ENCODE measurements at regions not wholly inside any gene's neighbourhood (a gene's known extent, or its start where the extent isn't known, plus 50 kb on each side); places are given as distances from the start of the nearest gene placed in this dataset.

- TF ChIP-seq, protein P1, sequence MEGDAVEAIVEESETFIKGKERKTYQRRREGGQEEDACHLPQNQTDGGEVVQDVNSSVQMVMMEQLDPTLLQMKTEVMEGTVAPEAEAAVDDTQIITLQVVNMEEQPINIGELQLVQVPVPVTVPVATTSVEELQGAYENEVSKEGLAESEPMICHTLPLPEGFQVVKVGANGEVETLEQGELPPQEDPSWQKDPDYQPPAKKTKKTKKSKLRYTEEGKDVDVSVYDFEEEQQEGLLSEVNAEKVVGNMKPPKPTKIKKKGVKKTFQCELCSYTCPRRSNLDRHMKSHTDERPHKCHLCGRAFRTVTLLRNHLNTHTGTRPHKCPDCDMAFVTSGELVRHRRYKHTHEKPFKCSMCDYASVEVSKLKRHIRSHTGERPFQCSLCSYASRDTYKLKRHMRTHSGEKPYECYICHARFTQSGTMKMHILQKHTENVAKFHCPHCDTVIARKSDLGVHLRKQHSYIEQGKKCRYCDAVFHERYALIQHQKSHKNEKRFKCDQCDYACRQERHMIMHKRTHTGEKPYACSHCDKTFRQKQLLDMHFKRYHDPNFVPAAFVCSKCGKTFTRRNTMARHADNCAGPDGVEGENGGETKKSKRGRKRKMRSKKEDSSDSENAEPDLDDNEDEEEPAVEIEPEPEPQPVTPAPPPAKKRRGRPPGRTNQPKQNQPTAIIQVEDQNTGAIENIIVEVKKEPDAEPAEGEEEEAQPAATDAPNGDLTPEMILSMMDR (IDR thresholded peaks at IDR 0.05), result no peak
- Mint-ChIP-seq H3K4me3 (no peak overlapping the region), H3K9me3 (no peaks in the 10 kb centered on the region), H3K27ac (no peak overlapping the region), H3K4me1 (ENCODE audit: low read depth) (no peaks in the 10 kb centered on the region), H3K27me3 (peaks cover 3% of the 10 kb centered on the region), H3K36me3 (ENCODE audit: low read depth) (no peaks in the 10 kb centered on the region)
- ATAC-seq (ENCODE audit: poor library complexity) (no peak), DNase-seq (no peak)
- Histone ChIP-seq H3K27me3 (ENCODE audit: control insufficient read depth in 1 of 2, insufficient read depth in 2 of 2, low read length in 2 of 2) (no peaks in the 10 kb centered on the region), H3K4me1 (ENCODE audit: insufficient read depth, low read length) (no peaks in the 10 kb centered on the region), H3K9me3 (ENCODE audit: control insufficient read depth in 1 of 2, insufficient read depth in 1 of 2, low read length in 2 of 2) (peaks cover 0 to 9% of the 10 kb centered on the region in 2 experiments), H3K36me3 (ENCODE audit: insufficient read depth, low read length) (no peaks in the 10 kb centered on the region), H3K4me3 (ENCODE audit: low read length) (no peak overlapping the region), H3K27ac (ENCODE audit: low read depth in 1 of 2, low read length in 2 of 2) (no peak overlapping the region)
- ChIA-PET POLR2A (no interaction called here), CTCF (no interaction called here)
- intact Hi-C loops (cut with DNase I, micrococcal nuclease), result no loop called here
These were observed 208.6 kb downstream of the SMAD2 start for GRCh38 chr18:47721876-47722275.

DNA sequence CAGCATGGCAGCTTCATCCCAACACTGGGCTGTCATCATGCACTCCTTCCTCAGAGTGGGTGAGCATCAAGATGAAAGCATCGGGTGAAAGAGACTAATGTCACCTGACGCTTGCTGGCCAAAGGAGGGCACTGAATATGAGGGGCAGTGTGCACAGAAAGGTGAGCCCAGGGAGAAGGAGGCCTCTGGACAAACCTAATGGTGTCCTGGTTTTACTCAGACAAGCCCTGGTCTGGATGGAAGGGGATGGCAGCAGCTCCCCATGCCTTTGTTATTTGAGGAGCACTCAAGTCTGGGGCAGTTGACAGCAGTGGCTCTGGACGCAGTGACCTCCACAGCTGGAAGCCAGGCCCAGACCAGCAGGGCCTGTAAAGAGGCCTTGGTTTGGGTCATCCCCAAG lies 209.7 kb downstream of the SMAD2 start:
- H3K27me3 ChIP-seq (ENCODE audit: control insufficient read depth in 1 of 2, insufficient read depth in 2 of 2, low read length in 2 of 2), result no peaks in the 10 kb centered on the region
- H3K27me3 Mint-ChIP-seq, result no peaks in the 10 kb centered on the region
- POLR2A ChIA-PET, result no interaction called here
- no peak overlapping the region for H3K4me3 Mint-ChIP-seq
- no peaks in the 10 kb centered on the region for H3K9me3 Mint-ChIP-seq
- TF ChIP-seq, protein P1 (IDR thresholded peaks at IDR 0.05), result no peak
- H3K36me3 Mint-ChIP-seq (ENCODE audit: low read depth), result no peaks in the 10 kb centered on the region
- H3K36me3 ChIP-seq (ENCODE audit: insufficient read depth, low read length), result no peaks in the 10 kb centered on the region
- H3K4me1 ChIP-seq (ENCODE audit: insufficient read depth, low read length), result no peaks in the 10 kb centered on the region
- H3K9me3 ChIP-seq (ENCODE audit: control insufficient read depth in 1 of 2, insufficient read depth in 1 of 2, low read length in 2 of 2), result peaks cover 0 to 9% of the 10 kb centered on the region in 2 experiments
- no peaks in the 10 kb centered on the region for H3K4me1 Mint-ChIP-seq (ENCODE audit: low read depth)
- DNase-seq, result no peak
- H3K27ac Mint-ChIP-seq, result no peak overlapping the region
- intact Hi-C loops (cut with DNase I, micrococcal nuclease), result no loop called here
- no peak for ATAC-seq (ENCODE audit: poor library complexity)
- CTCF ChIA-PET, result no interaction called here
- H3K27ac ChIP-seq (ENCODE audit: low read depth in 1 of 2, low read length in 2 of 2), result no peak overlapping the region
- no peak overlapping the region for H3K4me3 ChIP-seq (ENCODE audit: low read length)

- DNase-seq (no peak), ATAC-seq (ENCODE audit: poor library complexity) (no peak)
- Mint-ChIP-seq H3K36me3 (ENCODE audit: low read depth) (no peaks in the 10 kb centered on the region), H3K27me3 (no peaks in the 10 kb centered on the region), H3K4me1 (ENCODE audit: low read depth) (no peaks in the 10 kb centered on the region), H3K27ac (no peak overlapping the region), H3K4me3 (no peak overlapping the region), H3K9me3 (no peaks in the 10 kb centered on the region)
- Histone ChIP-seq H3K9me3 (ENCODE audit: control insufficient read depth in 1 of 2, insufficient read depth in 1 of 2, low read length in 2 of 2) (peaks cover 0 to 5% of the 10 kb centered on the region in 2 experiments), H3K27me3 (ENCODE audit: control insufficient read depth in 1 of 2, insufficient read depth in 2 of 2, low read length in 2 of 2) (no peaks in the 10 kb centered on the region), H3K4me3 (ENCODE audit: low read length) (no peak overlapping the region), H3K27ac (ENCODE audit: low read depth in 1 of 2, low read length in 2 of 2) (no peak overlapping the region), H3K36me3 (ENCODE audit: insufficient read depth, low read length) (no peaks in the 10 kb centered on the region), H3K4me1 (ENCODE audit: insufficient read depth, low read length) (no peaks in the 10 kb centered on the region)
- ChIA-PET POLR2A (no interaction called here), CTCF (no interaction called here)
- intact Hi-C loops (cut with DNase I, micrococcal nuclease), result no loop called here
- TF ChIP-seq, protein P1 (IDR thresholded peaks at IDR 0.05), result no peak
These were observed 211.2 kb downstream of the SMAD2 start for GRCh38 chr18:47719096-47719780.
